ENCODE measurements at regions not wholly inside any gene's neighbourhood (a gene's known extent, or its start where the extent isn't known, plus 50 kb on each side); places are given as distances from the start of the nearest gene placed in this dataset.
A peak's percentile ranks its signal among the peaks of the same experiment; 100 is the strongest.

DNA sequence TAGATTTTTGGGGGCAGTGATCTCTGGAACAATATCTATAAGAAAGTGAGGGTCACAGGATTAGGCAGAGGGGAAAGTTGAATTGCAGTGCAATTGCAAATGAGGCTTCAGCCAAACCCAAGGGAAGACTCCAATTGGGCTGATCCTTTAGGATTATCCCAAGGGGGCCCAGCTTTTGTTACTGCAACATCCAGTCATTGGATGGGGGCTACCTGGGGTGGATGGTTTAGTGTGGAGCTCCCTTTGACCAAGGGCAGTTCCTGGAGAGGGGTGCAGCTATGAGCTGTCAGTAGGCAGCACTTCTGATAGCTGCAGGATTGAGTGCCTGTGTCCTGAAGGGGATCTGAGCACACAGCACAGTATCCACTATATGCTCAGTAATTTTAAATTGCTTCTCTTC is 355.2 kb upstream of the AZI2 start:
- H3K4me3 ChIP-seq (replicated peaks in 1 of 2; ENCODE audit: low read depth in 2 of 2, low read length in 2 of 2): no peak overlapping the region
- TF ChIP-seq, protein P1, sequence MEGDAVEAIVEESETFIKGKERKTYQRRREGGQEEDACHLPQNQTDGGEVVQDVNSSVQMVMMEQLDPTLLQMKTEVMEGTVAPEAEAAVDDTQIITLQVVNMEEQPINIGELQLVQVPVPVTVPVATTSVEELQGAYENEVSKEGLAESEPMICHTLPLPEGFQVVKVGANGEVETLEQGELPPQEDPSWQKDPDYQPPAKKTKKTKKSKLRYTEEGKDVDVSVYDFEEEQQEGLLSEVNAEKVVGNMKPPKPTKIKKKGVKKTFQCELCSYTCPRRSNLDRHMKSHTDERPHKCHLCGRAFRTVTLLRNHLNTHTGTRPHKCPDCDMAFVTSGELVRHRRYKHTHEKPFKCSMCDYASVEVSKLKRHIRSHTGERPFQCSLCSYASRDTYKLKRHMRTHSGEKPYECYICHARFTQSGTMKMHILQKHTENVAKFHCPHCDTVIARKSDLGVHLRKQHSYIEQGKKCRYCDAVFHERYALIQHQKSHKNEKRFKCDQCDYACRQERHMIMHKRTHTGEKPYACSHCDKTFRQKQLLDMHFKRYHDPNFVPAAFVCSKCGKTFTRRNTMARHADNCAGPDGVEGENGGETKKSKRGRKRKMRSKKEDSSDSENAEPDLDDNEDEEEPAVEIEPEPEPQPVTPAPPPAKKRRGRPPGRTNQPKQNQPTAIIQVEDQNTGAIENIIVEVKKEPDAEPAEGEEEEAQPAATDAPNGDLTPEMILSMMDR (IDR thresholded peaks at IDR 0.05; ENCODE audit: low read depth, low read length): no peak
- DNase-seq (ENCODE audit: low read depth in 2 of 2): no peak

DNA sequence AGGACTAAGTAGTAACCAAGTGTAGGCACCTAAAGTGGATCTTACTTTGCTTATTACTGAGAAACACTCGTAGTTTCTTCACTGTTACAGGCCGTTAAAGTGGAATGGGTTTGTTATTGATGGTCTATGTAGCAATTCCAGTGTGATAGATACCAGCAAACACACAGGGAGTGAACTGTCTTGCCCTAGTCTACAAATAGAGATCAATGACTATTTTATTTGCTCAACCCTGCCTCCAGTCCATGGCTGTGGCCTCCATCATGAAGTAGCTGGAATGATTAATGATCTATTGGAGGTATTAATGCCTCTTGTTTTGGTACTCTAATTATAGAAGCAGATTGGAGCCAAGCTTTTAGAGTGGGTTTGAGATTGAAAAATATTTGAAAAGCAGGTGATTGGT is 362.7 kb upstream of the AZI2 start:
- no peak overlapping the region for H3K4me3 ChIP-seq (replicated peaks in 1 of 2; ENCODE audit: low read depth in 2 of 2, low read length in 2 of 2)
- TF ChIP-seq, protein P1 (IDR thresholded peaks at IDR 0.05; ENCODE audit: low read depth, low read length): no peak
- no peak for DNase-seq (ENCODE audit: low read depth in 2 of 2)

- TF ChIP-seq, protein P1 (IDR thresholded peaks at IDR 0.05; ENCODE audit: low read depth, low read length): no peak
- no peak for DNase-seq (ENCODE audit: low read depth in 2 of 2)
- no peak overlapping the region for H3K4me3 ChIP-seq (replicated peaks in 1 of 2; ENCODE audit: low read depth in 2 of 2, low read length in 2 of 2)
Measured at GRCh38 chr3:28716939-28717338, 368.3 kb upstream of the AZI2 start.

DNA sequence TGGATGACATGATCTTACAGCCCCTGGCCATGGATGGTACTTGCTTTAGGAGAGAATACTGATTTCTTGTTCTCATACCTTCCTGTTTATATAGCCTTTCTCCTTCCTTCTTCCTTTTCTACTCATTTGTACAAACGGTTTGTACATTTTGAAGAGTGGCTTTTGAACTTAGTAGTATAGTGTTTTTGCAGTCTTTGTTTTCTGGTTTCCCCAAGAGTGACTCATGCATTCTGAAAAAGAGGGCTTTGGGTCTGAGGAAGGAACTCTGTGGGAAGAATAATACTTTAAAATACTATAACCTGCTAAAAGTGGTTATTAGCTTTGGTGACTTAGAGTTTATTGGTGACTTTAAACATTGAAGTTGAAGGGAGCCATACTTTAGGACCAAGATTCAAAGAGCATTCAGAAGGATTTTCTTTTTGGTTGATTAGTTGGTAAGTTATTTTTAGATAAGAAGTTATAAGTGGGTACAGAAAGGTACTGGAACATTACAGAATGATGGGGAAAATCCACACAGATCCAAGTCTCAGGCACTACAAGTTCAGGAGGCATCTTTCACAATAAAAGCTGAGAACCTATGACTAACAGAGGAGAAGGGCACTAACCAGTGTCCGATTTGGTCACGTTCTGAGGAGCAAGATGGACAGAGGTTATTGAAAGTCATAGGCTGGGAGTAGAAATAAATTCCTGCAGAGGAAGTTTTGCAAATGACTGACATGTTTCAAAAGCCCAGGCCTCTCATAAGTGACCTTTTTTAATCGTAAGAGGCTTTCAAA is 369.6 kb upstream of the AZI2 start:
- TF ChIP-seq, protein P1 (IDR thresholded peaks at IDR 0.05; ENCODE audit: low read depth, low read length): no peak

GRCh38 chr3:28726840-28727239 is 378.2 kb upstream of the AZI2 start:
- H3K4me3 ChIP-seq (replicated peaks in 1 of 2; ENCODE audit: low read depth in 2 of 2, low read length in 2 of 2): no peak overlapping the region
- TF ChIP-seq, protein P1 (IDR thresholded peaks at IDR 0.05; ENCODE audit: low read depth, low read length): peak; percentile 60
- peak; percentile 48 to 55 for DNase-seq (ENCODE audit: low read depth in 2 of 2)

More for the DNA sequence above, 369.6 kb upstream of the AZI2 start:
- no peak for DNase-seq (ENCODE audit: low read depth in 2 of 2)
- no peak overlapping the region for H3K4me3 ChIP-seq (replicated peaks in 1 of 2; ENCODE audit: low read depth in 2 of 2, low read length in 2 of 2)

GRCh38 chr3:28727307-28727706 is 378.7 kb upstream of the AZI2 start:
- no peak overlapping the region for H3K4me3 ChIP-seq (replicated peaks in 1 of 2; ENCODE audit: low read depth in 2 of 2, low read length in 2 of 2)
- TF ChIP-seq, protein P1 (IDR thresholded peaks at IDR 0.05; ENCODE audit: low read depth, low read length): no peak
- DNase-seq (ENCODE audit: low read depth in 2 of 2): no peak

DNA sequence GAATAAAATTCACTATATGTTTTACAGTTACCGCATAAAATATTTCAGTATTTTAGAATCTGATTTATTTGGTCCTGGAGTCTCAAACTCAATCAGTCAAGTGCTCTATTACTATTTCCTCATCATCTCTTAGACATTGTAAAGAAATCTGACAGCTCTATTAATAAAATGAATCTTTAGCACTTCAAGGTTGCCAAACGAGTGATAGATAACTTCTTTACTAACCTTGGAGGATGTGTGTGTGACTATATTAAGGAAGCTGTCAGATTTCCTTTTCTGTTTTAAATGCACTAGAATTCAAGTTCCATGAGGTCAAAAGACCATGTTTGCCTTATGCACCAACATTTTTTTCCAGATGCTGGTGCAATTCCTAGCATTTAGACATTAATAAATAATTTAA is 389.8 kb upstream of the AZI2 start:
- TF ChIP-seq, protein P1 (IDR thresholded peaks at IDR 0.05; ENCODE audit: low read depth, low read length): no peak
- DNase-seq (ENCODE audit: low read depth in 2 of 2): no peak
- H3K4me3 ChIP-seq (replicated peaks in 1 of 2; ENCODE audit: low read depth in 2 of 2, low read length in 2 of 2): no peak overlapping the region

All from cardiac fibroblast (primary cell).